LNCaP clone FGC (cell line): ENCODE measurements at regions not wholly inside any gene's neighbourhood (a gene's known extent, or its start where the extent isn't known, plus 50 kb on each side); places are given as distances from the start of the nearest gene placed in this dataset.

ENCODE experiments used
- DNase-seq: peaks from one replicate; pipeline ENCODE4 v3.0.0-alpha.2; 2011; ENCODE audit warnings: low read depth
- H3K4me3 ChIP-seq: 2 replicates; pipeline ENCODE4 v1.5.1; 2011; ENCODE audit warnings: mild to moderate bottlenecking, low read depth, low read length, control low read depth
- CTCF ChIP-seq: IDR thresholded peaks from 2 replicates; pipeline ENCODE4 v1.5.1; 2012; ENCODE audit warnings: mild to moderate bottlenecking; ENCODE audit not compliant: control insufficient read depth, insufficient read depth; ENCODE audit errors: extremely low read depth

- no peak overlapping the region for H3K4me3 ChIP-seq
- no peak for TF ChIP-seq CTCF
- DNase-seq, result no peak
Observed at GRCh38 chr2:41894563-41895333, 153.1 kb upstream of the PKDCC start.

GRCh38 chr2:41895334-41895664 is 152.5 kb upstream of the PKDCC start:
- TF ChIP-seq CTCF, result no peak
- H3K4me3 ChIP-seq, result no peak overlapping the region
- DNase-seq, result no peak

GRCh38 chr2:41896186-41896846 is 151.5 kb upstream of the PKDCC start:
- no peak overlapping the region for H3K4me3 ChIP-seq
- DNase-seq, result no peak
- no peak for TF ChIP-seq CTCF

- no peak for TF ChIP-seq CTCF
- DNase-seq, result no peak
- no peak overlapping the region for H3K4me3 ChIP-seq
Observed at GRCh38 chr2:41899189-41899588, 148.6 kb upstream of the PKDCC start.

GRCh38 chr2:41900101-41900577 is 147.7 kb upstream of the PKDCC start:
- no peak for TF ChIP-seq CTCF
- DNase-seq, result no peak
- H3K4me3 ChIP-seq, result no peak overlapping the region

- DNase-seq, result no peak
- no peak for TF ChIP-seq CTCF
- no peak overlapping the region for H3K4me3 ChIP-seq
Observed at GRCh38 chr2:41902897-41903296, 144.9 kb upstream of the PKDCC start.

GRCh38 chr2:41903474-41904135 is 144.2 kb upstream of the PKDCC start:
- no peak overlapping the region for H3K4me3 ChIP-seq
- DNase-seq, result no peak
- TF ChIP-seq CTCF, result no peak
